NB4 (cell line): ENCODE measurements at regions not wholly inside any gene's neighbourhood (a gene's known extent, or its start where the extent isn't known, plus 50 kb on each side); places are given as distances from the start of the nearest gene placed in this dataset.

Experiments used
- DNase-seq: peaks from one replicate; pipeline ENCODE4 v3.0.0; 2010; ENCODE audit warnings: low read depth
- H3K4me3 ChIP-seq: one replicate; pipeline ENCODE4 v1.5.1; 2011; ENCODE audit warnings: mild to moderate bottlenecking, low read depth, low read length, moderate library complexity
- MYC ChIP-seq: IDR thresholded peaks from 2 replicates; pipeline ENCODE4 v1.6.1; 2011; ENCODE audit warnings: low read depth, low read length
- POLR2A ChIP-seq: IDR thresholded peaks from 2 replicates; pipeline ENCODE4 v1.6.1; 2011; ENCODE audit warnings: mild to moderate bottlenecking; ENCODE audit not compliant: insufficient read length; ENCODE audit errors: extremely low read depth
- TF ChIP-seq, protein P1 (sequence below): IDR thresholded peaks from 2 replicates; pipeline ENCODE4 v1.6.1; 2011; ENCODE audit warnings: low read depth, low read length
- TF ChIP-seq, protein P2 (sequence below): IDR thresholded peaks from one replicate; pipeline ENCODE4 v1.5.1; 2012; ENCODE audit warnings: low read depth, low read length

DNA sequence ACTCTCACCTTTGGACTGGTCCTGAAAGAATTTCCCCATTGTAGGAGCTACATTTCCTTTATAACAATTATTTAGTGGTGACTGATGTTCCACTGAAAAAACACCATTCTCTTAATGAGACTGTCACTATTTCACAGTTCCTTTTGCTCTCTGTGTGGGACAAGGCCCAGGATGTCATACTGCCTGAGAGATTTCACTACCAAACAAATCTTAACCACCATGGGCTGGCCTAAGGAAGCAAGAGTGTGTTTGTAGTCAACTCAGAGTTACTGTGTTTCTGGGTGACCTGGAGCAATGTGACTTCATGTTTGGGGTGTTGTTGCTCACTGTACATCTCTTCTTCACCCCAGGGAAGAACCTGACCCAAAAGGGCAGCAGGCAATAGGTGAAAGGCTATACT lies 50.1 kb upstream of the ZNF608 start:
- TF ChIP-seq, protein P1, sequence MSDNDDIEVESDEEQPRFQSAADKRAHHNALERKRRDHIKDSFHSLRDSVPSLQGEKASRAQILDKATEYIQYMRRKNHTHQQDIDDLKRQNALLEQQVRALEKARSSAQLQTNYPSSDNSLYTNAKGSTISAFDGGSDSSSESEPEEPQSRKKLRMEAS: no peak
- TF ChIP-seq, protein P2, sequence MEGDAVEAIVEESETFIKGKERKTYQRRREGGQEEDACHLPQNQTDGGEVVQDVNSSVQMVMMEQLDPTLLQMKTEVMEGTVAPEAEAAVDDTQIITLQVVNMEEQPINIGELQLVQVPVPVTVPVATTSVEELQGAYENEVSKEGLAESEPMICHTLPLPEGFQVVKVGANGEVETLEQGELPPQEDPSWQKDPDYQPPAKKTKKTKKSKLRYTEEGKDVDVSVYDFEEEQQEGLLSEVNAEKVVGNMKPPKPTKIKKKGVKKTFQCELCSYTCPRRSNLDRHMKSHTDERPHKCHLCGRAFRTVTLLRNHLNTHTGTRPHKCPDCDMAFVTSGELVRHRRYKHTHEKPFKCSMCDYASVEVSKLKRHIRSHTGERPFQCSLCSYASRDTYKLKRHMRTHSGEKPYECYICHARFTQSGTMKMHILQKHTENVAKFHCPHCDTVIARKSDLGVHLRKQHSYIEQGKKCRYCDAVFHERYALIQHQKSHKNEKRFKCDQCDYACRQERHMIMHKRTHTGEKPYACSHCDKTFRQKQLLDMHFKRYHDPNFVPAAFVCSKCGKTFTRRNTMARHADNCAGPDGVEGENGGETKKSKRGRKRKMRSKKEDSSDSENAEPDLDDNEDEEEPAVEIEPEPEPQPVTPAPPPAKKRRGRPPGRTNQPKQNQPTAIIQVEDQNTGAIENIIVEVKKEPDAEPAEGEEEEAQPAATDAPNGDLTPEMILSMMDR: no peak
- TF ChIP-seq MYC: no peak
- H3K4me3 ChIP-seq: no peak overlapping the region
- DNase-seq: no peak

DNA sequence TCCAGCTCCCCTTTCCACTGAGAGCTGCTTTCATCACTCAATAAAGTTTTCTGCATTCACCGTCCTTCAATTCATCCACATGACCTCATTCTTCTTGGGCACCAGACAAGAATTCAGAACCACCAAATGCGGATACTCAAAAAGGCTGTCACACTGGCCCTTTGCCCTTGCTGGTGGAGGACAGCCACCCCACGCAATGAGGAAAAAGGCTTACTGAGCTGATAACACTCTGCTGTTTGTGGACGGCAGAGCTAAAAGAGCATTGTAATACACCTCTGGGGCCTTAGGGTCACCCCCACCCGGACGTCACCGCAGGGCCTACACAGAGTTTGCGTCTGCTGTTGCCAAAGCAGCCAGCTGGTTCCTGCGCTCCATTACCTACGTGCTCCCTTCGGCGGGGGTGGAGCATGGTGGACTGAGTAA lies 51.2 kb upstream of the ZNF608 start:
- TF ChIP-seq MYC (no peak), POLR2A (no peak)
- TF ChIP-seq, protein P1: no peak
- TF ChIP-seq, protein P2: no peak
- no peak for DNase-seq
- H3K4me3 ChIP-seq: no peak overlapping the region

DNA sequence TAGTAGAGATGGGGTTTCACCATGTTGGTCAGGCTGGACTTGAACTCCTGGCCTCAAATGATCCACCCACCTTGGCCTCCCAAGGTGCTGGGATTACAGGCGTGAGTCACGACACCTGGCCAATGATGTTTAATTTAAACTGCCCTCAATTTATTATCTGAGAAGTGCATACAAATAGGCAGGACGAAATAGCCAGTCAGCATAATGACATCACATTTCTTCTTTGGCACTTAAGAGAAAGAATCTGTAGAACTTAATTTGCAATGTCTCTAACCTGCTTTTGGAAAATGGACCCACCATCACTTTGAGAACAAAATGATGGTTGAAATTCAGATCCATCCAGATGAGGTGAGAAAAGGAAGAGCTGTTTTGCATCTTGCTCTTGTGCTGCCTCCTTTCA lies 52.5 kb upstream of the ZNF608 start:
- DNase-seq: no peak
- TF ChIP-seq POLR2A (no peak), MYC (no peak)
- TF ChIP-seq, protein P1: no peak
- TF ChIP-seq, protein P2: no peak

DNA sequence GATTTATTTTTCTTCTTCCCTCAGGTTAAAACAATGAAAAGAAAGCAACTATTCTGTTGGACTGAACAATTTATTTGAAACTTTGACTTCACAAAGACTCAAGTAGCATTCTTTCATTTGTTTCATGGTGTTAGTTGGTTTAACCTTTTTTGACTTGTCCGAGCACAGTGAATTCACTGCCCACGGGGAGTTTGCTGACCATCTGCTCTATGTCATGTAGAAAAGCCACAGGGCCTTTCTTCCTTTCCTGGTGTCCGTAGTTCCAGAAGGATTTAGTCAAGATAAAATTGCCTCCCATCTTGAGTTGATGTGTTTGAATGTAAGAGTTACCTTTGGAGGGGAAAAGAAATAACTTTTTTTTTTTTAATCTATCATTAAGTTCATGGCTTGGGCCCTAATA lies 55.1 kb upstream of the ZNF608 start:
- no peak overlapping the region for H3K4me3 ChIP-seq
- TF ChIP-seq, protein P1: no peak
- TF ChIP-seq, protein P2: no peak
- no peak for TF ChIP-seq POLR2A
- no peak for TF ChIP-seq MYC
- DNase-seq: no peak

More for the DNA sequence above, 52.5 kb upstream of the ZNF608 start:
- no peak overlapping the region for H3K4me3 ChIP-seq

DNA sequence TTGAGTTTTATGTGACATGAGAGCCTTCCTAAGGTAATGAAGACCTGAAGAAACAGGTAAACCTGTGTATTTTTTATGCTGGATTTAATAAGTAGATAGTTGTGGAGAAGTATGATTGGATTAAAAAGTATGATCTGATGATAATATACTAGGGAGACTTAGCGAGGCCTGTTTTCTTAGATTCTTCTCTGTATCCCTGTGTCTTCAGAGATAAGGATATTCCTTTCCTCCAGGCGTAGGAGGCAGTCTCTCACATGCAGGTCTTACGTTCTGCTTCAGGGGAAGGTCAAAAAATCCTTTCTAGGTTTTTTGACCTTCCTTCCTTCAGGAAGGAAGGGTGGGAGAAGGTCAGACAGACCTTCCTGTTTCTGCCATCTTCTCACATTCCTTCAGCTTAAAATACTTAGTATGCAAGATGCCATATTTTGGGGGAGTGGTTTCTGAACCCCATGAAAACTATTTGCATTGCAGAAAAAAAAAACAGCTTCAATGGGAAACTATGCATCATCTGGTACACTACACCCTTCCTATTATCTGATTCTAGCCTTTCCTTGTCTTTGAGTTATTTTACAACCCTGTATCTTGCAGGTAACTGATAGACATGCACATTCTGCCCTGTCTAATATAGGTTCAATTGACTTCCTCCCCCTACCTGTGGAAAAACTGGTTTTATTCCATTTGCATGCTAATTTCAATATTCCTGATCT lies 57.3 kb upstream of the ZNF608 start:
- TF ChIP-seq MYC: no peak
- TF ChIP-seq, protein P1: no peak
- TF ChIP-seq, protein P2: no peak
- no peak for TF ChIP-seq POLR2A
- no peak for DNase-seq
- H3K4me3 ChIP-seq: no peak overlapping the region

DNA sequence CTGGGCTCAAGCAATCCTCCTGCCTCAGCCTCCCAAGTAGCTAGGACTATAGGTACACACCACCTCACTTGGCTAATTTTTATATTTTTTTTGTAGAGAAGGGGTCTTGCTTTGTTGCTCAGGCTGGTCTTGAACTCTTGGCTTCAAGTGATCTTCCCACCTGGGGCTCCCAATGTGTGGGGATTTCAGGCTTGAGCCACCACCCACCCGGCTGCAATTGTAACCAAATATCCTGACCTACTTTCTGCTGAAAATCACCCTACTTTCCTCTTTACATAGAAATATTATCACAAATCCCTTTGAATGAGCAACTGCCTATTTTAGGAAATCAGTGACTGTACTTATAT lies 59.6 kb upstream of the ZNF608 start:
- TF ChIP-seq, protein P2: no peak
- TF ChIP-seq, protein P1: no peak
- no peak for DNase-seq
- no peak overlapping the region for H3K4me3 ChIP-seq
